ENCODE measurements at regions not wholly inside any gene's neighbourhood (a gene's known extent, or its start where the extent isn't known, plus 50 kb on each side); places are given as distances from the start of the nearest gene placed in this dataset.

DNA sequence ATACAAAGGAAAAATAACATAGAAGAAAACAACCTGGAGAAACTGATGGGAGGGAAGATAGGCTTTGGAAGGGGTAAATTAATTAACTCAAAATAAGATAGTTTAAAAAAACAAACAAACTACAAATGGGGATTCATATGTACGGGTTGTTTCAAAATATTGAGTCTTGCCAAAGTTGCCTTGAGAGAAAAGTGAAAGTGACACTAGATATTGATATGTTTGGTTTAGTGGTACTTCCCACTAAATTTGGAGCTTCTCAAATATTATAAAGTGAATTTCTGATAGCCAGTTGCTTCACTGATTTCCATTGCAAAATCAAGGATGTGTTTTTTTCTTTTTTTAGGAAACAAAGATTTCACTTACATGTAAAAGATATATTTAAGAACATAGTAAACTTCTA is 149.5 kb upstream of the RUNX1 start:
- Histone ChIP-seq H3K79me2 (ENCODE audit: insufficient read depth, low read length) (no peaks in the 10 kb centered on the region), H2AFZ (ENCODE audit: low read length) (no peak overlapping the region), H3K9ac (ENCODE audit: extremely low read depth, insufficient read length, low read length) (no peak overlapping the region), H3K9me3 (ENCODE audit: control insufficient read depth, low read depth, low read length) (no peaks in the 10 kb centered on the region), H3K18ac (ENCODE audit: insufficient read length, low read depth, low read length) (no peak overlapping the region), H2BK15ac (ENCODE audit: low read depth, low read length) (no peak overlapping the region), H3K4me2 (ENCODE audit: insufficient read depth, insufficient read length, low read length) (no peak overlapping the region), H4K91ac (ENCODE audit: insufficient read length, low read depth, low read length) (no peak overlapping the region), H2BK20ac (ENCODE audit: low read depth, low read length, poor library complexity, severe bottlenecking) (no peak overlapping the region), H3K23me2 (ENCODE audit: insufficient read length, low read depth, low read length, poor library complexity, severe bottlenecking) (no peaks in the 10 kb centered on the region), H3T11ph (ENCODE audit: low read length) (no peak overlapping the region), H2BK5ac (ENCODE audit: insufficient read length, low read length) (no peak overlapping the region), H2AK5ac (ENCODE audit: insufficient read length, low read length) (no peak overlapping the region), H3K4ac (ENCODE audit: low read depth, low read length) (no peak overlapping the region), H3K23ac (ENCODE audit: insufficient read length, low read depth, low read length) (no peak overlapping the region), H3K56ac (ENCODE audit: insufficient read length, low read depth, low read length) (no peak overlapping the region), H4K20me1 (ENCODE audit: control insufficient read depth, insufficient read depth, insufficient read length) (no peaks in the 10 kb centered on the region), H4K5ac (ENCODE audit: insufficient read length, low read depth, low read length) (no peak overlapping the region), H4K8ac (replicated peaks; ENCODE audit: insufficient read length, low read depth, low read length) (no peak overlapping the region), H3K79me1 (ENCODE audit: insufficient read depth, low read depth, low read length, poor library complexity, severe bottlenecking) (no peaks in the 10 kb centered on the region), H3K14ac (ENCODE audit: insufficient read depth, low read length) (no peak overlapping the region), H3K27ac (ENCODE audit: insufficient read length, low read depth, low read length) (no peak overlapping the region), H2BK120ac (ENCODE audit: low read depth, low read length, poor library complexity, severe bottlenecking) (no peak overlapping the region), H3K27me3 (ENCODE audit: insufficient read depth, low read length) (no peaks in the 10 kb centered on the region), H2BK12ac (ENCODE audit: insufficient read length, low read depth, low read length) (no peak overlapping the region), H3K4me1 (ENCODE audit: insufficient read depth, low read length) (no peaks in the 10 kb centered on the region)
- DNase-seq: no peak
- no peak overlapping the region for H3K27ac Mint-ChIP-seq
- H3K4me1 Mint-ChIP-seq: no peaks in the 10 kb centered on the region
- H3K9me3 Mint-ChIP-seq: peaks cover 0 to 3% of the 10 kb centered on the region in 2 experiments; a peak in 2 of 5 replicates
- H3K36me3 Mint-ChIP-seq (ENCODE audit: insufficient read depth in 1 of 3, low read depth in 3 of 3): no peaks in the 10 kb centered on the region; a peak in 1 of 7 replicates
- no CpG with 5 or more reads among the region's 1 CpG for WGBS (ENCODE audit: extremely low coverage, insufficient read length, low lambda C conversion rate)
- no peaks in the 10 kb centered on the region for H3K27me3 Mint-ChIP-seq (ENCODE audit: low read depth)
- TF ChIP-seq, protein P1, sequence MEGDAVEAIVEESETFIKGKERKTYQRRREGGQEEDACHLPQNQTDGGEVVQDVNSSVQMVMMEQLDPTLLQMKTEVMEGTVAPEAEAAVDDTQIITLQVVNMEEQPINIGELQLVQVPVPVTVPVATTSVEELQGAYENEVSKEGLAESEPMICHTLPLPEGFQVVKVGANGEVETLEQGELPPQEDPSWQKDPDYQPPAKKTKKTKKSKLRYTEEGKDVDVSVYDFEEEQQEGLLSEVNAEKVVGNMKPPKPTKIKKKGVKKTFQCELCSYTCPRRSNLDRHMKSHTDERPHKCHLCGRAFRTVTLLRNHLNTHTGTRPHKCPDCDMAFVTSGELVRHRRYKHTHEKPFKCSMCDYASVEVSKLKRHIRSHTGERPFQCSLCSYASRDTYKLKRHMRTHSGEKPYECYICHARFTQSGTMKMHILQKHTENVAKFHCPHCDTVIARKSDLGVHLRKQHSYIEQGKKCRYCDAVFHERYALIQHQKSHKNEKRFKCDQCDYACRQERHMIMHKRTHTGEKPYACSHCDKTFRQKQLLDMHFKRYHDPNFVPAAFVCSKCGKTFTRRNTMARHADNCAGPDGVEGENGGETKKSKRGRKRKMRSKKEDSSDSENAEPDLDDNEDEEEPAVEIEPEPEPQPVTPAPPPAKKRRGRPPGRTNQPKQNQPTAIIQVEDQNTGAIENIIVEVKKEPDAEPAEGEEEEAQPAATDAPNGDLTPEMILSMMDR (conservative IDR thresholded peaks at IDR 0.05): no peak
- H3K4me3 Mint-ChIP-seq: no peak overlapping the region

All from H9 (cell line).